Renal cortical epithelial cell (primary cell): ENCODE measurements at regions not wholly inside any gene's neighbourhood (a gene's known extent, or its start where the extent isn't known, plus 50 kb on each side); places are given as distances from the start of the nearest gene placed in this dataset.
A peak's percentile ranks its signal among the peaks of the same experiment; 100 is the strongest.

Experiments used
- DNase-seq: peaks from one replicate; pipeline ENCODE4 v3.0.0-alpha.2; 2011; ENCODE audit warnings: low read depth

DNA sequence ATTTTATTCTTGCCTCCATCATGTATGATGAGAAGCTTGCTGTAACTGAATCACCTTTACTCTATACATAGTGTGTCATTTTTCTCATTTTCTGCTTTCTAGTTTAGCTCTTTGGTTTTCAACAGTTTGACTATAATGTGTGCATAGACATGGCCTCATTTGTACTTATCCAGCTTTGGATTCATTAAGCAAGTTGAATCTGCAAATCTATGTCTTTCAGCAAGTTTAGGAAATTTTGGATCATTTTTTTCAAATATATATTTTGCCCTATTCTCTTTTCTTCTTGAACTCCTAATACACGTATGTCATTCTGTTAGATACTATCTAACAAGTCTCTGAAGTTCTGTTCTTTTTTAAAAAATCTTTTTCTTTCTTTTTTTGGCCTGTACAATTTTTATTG is 57.8 kb downstream of the PRLHR start:
- no peak for DNase-seq

DNA sequence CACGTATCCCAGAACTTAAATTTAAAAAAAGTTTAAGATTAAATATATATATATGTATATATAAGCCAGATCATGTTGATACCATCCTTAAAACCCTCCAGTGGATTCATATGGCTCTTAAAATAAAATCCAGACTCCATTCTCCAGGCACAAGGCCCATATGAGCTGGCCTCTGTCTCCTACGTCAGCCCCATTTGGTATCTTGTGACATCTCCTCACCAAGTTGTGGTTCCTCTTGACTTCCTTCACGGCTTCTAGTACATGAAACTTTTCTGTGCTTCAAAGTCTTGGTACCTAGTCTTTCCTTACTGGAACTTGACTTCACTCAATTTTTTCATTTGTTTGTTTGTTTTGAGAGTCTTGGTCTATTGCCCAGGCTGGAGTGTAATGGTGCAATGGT is 61.3 kb downstream of the PRLHR start:
- no peak for DNase-seq

DNA sequence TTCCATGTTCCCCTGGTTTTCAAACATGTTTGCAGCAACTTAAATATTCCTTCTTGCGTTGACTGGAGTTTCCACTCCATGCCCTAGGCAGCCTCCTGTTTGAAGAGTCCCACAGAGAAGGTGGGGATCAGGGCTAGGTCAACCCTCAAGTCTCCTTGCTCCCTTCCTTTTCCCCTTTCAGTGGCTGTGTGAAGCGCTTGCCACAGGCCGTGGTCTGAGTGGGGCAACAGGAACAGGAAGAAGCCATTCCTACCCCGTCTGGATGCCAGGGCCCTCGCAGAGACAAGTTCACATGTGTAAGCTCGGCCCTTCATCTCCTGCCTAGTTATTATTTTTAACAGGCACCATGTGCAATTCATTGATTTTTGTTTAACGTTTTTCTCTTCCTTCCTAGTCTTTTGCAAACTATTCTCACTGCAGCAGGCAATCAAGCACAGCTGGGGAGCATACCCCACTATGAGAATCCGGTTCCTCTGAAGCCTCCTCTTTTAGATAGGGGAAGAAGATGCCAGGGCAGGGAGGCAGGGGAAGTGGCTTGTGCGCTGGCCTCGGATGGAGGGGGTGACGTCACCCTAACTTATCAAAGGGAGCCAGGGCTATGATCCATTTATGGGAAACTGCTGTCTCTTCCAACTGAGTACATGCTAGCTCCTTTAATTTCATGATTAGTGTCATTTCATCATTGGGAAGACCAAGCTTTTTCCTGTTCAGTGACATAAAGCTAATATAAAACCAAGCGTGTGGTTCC is 64.2 kb downstream of the PRLHR start:
- no peak for DNase-seq

DNA sequence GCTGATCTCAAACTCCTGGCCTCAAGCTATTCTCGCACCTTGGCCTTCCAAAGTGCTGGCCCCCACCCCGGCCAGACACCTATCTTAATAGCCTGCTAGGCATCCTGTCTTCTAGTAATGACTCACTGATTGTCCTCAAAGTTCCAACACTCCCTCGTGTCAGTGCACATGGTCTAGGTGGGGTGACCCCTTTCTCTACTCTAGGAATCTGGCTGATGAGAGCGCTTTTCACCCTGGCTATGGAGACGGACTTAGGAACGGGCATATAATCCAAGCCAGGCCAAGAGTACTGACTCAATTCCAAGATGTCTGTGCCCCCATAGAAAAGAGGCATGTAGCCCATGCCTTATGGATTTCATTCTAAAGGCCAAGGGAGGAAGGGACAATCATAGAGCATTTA is 67.0 kb downstream of the PRLHR start:
- no peak for DNase-seq

DNA sequence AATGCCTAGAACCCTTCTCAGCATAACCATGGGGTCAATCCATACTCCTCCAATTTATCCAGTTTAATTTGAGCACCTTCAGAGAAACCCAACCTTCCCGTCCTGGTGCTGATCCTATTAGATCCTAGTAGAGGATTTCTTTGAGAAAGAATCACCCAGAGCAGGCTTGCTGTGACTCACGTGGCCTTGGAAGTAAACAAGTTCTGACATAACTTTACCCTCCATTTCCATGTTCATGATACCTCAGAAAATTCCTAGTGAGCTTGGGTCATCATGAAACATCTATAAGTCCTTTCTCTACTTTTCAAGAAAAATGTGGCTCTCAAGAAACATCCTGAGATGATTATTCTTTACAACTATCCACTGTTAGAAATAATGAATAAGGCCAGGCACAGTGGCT is 71.7 kb downstream of the PRLHR start:
- DNase-seq: no peak

DNA sequence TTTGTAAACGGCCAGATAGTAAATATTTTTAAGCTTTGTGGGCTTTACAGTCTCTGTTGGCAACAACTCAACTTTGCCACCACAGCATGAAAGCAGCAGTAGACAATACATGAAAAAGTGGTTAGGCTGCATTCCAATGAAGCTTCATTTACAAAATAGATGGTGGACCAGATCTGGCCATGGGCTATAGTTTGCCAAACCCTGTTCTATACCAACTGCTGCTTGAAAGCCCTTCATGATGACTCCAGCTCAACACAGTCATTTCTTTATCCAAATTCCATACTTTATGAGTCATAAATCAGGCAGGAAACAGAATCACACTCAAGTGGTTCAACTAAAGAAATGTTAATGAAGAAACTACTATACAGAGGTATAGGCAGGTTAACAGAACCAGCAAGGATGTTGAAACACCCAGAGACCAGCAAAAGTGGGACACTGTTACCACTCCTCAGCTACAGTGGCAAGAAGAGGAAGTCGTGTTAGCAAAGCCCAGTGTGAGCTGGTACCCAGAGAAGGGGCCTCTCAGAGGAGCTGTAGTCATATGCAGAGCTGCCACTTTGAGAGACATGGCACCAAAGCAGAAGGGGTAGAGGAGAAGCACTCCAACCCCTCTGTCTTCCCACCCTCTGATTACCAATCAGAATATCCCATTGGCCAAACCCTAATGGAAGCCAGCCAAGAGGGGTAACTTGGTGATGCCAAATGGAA is 72.5 kb downstream of the PRLHR start:
- DNase-seq: peak; percentile 43

DNA sequence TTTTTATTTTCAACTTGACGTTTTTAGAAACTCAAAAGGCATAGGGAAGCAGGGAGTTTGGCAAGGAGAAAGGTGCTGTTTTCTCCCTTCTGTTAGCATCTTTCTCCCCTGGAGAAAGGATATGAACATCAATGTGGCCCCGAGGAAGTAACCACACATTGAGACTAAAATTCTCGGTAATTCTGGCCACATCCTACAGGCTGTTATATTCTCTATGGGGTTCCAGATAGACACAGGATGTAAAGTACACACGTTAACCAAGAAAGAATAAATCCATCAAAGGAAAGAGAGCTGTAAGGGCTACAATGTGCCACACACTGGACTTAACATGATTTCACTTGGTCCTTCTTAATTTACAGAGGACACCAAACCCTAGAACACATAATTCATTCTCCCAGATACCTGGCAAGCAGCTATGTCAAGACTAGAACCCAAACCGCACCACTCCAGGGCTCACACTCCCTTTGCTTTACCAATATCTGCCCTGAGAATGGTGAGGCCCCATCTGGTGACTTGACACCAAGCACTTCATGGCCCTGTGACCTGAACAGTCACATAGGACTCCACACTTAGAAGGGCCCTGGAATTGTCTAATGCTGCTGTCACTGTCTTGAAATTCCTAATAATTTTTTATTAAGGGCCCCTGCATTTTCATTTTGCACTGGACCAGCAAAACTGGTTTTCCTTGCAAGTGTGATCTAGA is 73.9 kb downstream of the PRLHR start:
- no peak for DNase-seq

DNA sequence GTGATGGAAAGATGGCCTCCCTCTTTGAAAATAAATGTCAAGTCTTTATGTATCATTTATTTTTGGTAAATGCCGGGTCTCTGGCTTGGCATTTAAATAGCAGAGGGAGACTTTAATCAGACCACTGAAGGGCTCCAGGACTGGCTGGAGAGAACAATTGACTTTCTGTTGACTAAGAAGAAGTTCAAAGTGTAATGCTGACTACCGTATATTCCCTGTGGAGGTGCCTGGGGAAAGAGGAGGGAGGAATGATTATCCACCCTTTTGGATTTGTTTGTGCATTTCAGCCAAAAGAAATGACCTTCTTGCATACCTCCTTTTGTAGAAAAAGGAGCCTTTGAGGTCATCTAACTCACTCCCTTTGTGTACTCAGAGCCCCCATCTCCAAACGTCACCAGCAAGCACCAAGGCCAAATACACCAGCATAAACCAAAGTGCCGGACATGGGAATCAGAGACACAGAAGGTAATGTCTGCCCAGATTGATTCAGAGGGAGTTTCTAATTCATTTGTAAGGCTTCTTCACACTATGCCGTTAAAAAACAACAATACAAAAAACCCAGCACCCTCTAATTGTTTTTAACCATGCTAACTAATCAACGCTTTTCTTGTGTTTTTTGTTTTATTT is 75.2 kb downstream of the PRLHR start:
- DNase-seq: no peak

DNA sequence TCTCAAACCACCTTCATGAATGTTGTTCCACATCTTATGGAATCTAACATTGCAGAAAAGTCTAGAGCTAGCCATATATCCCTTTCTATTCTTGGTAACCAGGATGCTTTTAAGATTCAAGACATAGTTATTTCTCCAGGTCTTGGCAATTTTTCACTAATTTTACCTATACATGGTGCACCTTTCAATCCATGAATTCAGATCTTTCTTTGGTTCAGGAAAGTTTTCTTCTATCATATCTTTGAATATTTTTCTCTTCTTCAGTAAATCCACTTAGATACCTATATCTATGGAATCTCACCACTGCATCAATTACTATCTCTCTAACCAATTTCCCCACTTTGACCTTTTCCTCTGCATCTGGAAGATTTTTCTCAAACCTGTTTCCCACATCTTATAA is 77.4 kb downstream of the PRLHR start:
- no peak for DNase-seq

DNA sequence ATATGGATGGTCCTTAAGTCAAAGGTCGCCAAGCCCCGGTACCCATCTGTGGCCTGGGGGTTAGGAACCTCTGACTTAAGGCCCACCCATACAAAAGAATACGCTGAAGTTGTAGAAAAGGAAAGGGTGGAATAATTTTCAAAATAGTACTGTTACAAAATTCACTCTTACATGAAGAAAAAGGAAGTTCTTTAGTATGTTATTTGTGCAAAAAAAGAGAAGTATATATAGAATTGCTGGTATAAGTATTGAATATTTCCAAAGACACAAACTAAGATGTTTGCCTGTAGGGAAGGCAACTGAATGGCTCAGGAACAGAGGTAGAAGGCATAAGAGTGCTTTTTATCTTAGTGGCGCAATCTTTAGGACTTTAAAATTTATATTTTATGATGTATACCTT is 78.7 kb downstream of the PRLHR start:
- no peak for DNase-seq

DNA sequence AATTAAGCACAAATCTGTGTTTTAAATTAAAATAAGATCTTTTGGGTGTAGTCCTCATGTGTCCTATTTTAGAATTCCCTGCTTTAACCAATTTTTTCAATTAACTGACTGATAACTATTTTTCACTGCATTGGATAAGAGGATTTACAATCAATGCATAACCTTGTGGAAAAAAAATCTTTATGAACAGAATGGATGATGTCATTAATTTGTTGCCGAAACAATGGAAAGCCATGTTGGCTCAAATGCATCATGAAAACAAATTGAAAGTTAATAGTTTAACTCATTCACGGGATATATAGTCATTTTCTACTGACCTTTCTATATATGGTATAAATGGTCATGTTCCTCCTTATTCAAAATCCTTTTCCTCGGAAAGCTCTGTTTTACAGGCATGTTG is 82.3 kb downstream of the PRLHR start:
- DNase-seq: no peak

DNA sequence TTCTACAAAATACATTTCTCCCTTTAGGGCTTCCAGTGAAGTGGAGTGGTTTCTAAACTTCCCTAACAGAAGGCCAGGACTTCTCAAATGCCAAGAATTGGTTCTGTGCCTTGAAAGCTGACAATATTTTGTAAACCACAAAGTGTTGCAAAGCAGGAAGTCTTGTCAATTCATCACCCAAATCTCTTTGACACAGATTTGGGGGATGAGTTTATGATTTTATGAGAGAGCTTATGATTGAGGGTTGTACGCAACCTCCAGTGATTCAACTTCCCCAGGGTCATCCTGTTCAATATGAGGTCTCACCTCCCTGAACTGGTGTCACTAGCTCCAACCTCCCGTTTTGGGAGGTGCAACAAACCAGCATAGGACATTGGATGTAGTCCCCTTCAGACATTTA is 83.7 kb downstream of the PRLHR start:
- DNase-seq: no peak

DNA sequence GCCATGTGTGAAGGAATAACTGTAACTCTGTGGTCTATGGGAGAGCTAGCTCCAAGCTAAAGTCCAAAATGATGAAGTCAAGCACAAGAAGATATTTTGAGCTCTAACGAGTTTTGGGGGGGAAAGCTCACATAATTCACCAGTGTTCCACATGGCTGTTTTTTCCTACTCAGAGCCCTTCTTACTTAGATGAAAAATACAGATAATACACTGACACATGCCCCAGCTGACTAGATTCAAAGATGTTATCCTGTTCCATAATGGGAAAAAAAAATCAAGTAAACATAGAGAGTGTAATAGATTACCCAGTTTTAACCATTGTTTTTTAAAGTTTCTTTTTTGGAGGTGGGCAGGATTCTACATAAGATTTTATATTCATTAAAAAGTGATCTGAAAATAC is 86.6 kb downstream of the PRLHR start:
- DNase-seq: no peak

DNA sequence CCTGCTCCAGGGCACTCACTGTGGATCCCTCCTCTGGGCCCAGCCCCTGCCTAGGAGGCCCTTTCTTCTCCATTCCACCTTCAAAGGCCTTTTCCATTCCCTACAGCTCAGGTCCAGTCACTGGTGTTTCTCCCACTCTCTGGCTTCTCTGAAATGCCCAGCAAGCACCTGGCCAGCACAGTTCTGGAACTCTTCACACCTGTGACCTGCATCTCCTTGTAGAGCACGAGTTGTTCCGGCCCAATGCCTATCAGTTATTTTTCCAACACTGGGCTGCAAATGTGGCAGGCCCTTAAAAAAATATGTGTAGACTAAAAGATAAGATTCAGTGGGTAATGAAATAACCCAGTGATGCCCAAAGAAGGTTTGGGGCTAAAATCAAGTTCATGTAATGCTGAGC is 87.1 kb downstream of the PRLHR start:
- no peak for DNase-seq

DNA sequence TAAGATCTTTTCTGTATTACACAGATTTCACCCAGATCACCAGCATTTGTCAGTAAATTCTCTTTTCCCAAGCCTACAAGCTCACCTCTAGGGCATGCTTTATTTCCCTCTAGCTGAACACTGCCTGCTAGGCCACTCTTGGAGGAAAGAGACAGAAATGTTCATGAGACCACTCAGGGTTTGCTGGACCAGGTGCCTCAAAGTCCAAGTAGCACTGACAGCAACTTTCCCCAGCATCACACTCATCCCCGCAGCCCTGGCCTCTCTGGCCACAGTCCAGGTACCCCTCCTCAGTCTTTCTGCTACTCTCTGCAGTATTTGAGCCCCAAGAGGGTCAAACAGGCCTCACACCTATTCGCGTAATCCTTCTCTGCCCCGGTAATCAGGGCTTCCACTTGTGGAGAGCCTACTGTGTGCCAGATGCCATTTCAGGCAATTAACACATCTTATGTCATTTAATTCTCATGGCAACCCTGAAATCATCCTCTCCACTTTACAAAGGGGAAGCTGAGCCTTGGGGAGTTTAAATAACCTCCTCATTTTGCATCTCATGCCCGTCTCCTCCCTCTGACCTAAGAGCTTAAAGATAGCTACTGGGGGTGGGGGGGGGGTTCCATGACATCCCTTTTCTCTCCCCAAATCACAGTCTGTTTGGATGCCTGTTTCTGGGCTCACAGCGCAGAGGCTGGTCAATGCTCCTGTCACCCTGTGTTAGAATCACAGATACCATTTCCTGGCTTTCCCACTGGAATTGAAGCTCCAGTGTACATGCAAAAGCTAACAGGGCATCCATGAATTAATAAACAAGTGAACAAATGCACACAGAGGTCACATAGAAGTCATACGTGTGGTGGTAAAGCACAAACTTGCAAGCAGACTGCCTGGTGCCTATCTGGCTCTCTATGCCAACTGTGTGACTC is 88.5 kb downstream of the PRLHR start:
- DNase-seq: no peak

DNA sequence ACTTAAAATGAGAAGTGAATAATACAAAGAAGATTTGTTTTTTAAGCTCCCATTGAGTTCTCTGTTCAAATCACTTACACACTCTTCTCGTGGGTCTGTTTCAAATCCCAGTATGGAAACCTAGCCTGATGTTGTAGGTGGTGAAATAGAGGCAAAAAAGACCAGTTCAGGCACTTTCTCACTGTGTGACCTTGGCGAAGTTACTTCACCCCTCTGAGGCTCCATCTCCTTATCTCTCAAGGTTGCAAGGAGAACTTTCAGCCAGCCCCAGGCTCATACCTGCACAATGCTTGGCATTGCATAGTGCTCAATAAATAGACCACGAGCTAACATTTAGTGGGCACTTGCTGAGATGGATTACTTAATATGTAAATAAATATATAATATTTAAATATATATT is 90.1 kb downstream of the PRLHR start:
- DNase-seq: no peak

DNA sequence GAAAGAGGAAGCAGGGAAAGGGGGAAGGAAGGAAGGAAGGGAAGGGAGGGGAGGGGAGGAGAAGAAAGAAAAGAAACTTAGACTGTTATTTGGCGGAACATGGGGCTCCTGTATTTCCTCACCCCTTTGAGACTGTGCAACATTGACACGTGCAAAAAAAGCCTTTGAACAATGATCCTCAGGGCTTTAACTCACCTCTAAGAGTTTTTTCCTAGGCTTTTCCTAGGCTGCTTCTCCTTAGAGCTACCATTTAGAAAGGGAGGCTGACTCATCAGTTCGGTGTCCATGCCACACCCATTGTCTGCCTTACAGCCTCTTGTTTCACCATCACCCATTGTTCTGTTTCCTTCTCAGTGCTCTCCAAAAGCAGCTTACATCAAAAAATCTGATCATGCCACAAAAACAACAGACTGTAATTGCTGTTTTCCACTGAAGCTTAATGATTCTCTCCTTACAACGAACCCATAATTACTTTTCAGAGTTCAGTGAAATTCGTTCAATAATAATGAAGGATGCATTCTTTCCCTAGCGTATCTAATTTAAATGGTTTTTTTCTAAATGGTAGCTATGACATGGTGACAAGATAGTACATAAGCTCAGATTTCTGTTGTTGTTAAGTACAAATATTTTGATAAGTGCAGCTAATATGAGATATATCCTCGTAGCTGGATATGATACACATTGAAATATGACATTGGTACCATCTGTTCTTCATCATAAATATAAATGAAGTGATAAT is 90.8 kb downstream of the PRLHR start:
- DNase-seq: peak; percentile 95

DNA sequence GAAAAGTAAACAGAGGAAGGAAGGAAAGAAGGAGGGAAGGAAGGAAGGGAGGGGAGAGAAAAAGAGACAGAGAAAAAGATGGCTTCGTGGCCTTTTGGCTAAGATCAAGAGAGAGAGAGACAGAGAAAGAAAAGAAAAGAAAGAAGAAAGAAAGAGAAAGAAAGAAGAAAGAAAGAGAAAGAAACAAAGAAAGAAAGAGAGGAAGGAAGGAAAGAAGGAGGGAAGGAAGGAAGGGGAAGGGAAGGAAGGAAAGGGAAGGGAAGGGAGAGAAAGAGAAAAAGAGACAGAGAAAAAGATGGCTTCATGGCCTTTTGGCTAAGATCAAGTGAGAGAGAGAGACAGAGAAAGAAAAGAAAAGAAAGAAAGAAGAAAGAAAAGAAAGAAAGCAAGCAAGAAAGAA is 91.4 kb downstream of the PRLHR start:
- DNase-seq: no peak

DNA sequence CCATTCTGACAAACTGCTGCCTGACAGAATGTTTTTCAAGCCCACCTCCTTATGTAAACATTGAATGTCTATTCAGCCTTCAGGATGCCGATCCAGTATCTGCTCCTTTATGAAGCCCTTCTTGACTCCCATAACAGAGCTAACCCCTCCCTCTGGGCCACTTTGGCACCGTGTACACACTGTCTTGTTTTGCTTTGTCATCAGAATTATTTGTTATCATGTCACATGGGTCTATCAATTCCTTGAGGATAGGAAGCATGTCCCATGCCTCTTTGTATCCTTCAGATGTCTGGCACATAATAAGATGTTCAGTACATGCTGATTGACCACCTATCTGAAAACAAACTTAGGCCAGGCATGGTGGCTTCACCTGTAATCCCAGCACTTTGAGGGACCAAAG is 92.3 kb downstream of the PRLHR start:
- no peak for DNase-seq

DNA sequence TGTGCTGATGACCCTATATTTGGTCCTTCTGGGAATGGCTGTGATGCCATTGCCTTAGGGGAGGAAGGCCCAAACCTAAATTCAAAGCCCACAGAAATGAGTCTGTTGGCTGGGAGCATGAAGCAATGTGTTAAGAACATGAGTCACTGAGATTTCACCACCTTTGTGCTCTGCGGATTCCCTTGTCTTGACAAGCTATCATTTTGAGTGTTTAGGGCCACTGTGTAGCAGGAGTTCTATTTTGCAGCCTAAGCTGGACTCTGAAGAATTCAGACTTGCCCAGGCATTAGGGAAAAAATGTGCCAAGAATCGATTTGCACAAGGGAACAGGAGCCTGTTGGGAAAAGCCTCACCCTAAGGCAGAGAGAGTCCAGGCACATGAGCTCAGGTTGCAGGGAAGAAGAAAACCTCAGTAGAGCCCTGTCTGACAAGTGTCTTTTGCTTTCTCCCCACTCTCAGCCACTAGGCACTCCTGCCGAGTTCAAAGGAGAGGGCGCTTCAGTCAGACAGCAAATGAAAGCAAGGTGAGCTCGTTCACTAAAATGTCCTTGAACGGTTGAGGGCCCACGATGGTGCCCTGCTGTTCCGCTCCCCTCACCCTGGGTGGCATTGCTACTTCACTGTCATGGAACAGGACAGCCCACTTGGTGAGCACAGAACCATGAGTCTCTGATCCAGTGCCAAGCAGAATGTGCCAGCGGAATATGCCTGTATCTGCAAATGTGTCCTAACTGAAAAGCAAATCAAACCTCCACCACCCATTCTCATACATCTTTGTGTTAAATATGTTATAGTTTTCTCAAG is 93.6 kb downstream of the PRLHR start:
- DNase-seq: peak; percentile 89
